Small intestine (tissue), 7 donors: ENCODE measurements at regions not wholly inside any gene's neighbourhood (a gene's known extent, or its start where the extent isn't known, plus 50 kb on each side); places are given as distances from the start of the nearest gene placed in this dataset.

Experiments
- DNase-seq, 2 donors: peaks; one replicate each; pipeline versions ENCODE4 v3.0.0 to v3.0.0-alpha.2; 2013
- FAIRE-seq: peaks from 2 replicates; lab custom pipeline; 2012; peaks lifted over from hg19 to GRCh38; lab: Jason Lieb, UNC
- H3K27ac ChIP-seq, 3 donors: one replicate each; pipeline ENCODE4 v1.5.1; 2013; ENCODE audit warnings: low read length in 2 of 3, mild to moderate bottlenecking in 2 of 3, control low read depth in 1 of 3, inconsistent platforms in 1 of 3, low read depth in 1 of 3, moderate library complexity in 1 of 3
- H3K27me3 ChIP-seq, 3 donors: one replicate each; pipeline ENCODE4 v1.6.1; 2013; ENCODE audit warnings: low read length in 3 of 3, inconsistent platforms in 1 of 3; ENCODE audit not compliant: control insufficient read depth in 3 of 3, insufficient read depth in 3 of 3
- H3K36me3 ChIP-seq, 3 donors: one replicate each; pipeline ENCODE4 v1.6.1; 2013; ENCODE audit warnings: low read length in 3 of 3, inconsistent platforms in 1 of 3, low read depth in 1 of 3, mild to moderate bottlenecking in 1 of 3, moderate library complexity in 1 of 3; ENCODE audit not compliant: control insufficient read depth in 3 of 3, insufficient read depth in 2 of 3
- H3K4me1 ChIP-seq, 3 donors: one replicate each; pipeline ENCODE4 v1.6.1; 2013; ENCODE audit warnings: low read length in 2 of 3, inconsistent platforms in 1 of 3, low read depth in 1 of 3, mild to moderate bottlenecking in 1 of 3, moderate library complexity in 1 of 3; ENCODE audit not compliant: control insufficient read depth in 3 of 3, insufficient read depth in 2 of 3
- H3K4me3 ChIP-seq, 3 donors: one replicate each; pipeline ENCODE4 v1.5.1; 2013; ENCODE audit warnings: low read length in 3 of 3, control low read depth in 1 of 3, inconsistent platforms in 1 of 3, low read depth in 1 of 3, mild to moderate bottlenecking in 1 of 3, moderate library complexity in 1 of 3
- H3K9me3 ChIP-seq, 2 donors: one replicate each; pipeline ENCODE4 v1.6.1; 2013; ENCODE audit warnings: low read depth in 1 of 2, low read length in 1 of 2; ENCODE audit not compliant: control insufficient read depth in 2 of 2, insufficient read depth in 1 of 2
- WGBS, 3 donors: extraction: QIAGEN DNeasy Blood & Tissue Kit; methylation state at CpG; one replicate each; pipeline ENCODE4 v1.1.7; 2013; 5-methylcytosine and 5-hydroxymethylcytosine counted together
- donor health status: healthy with polysubstance abuse.
- donor health status: control.
- donor health status: control.
- donor health status: Bipolar disorder and iron deficiency.
- donor health status: healthy.

- FAIRE-seq (no peak), DNase-seq (no peak)
- H3K36me3 ChIP-seq, result no peaks in the 10 kb centered on the region
- H3K4me1 ChIP-seq, result no peaks in the 10 kb centered on the region
- 61 to 73% (median 62%) methylated on average over 2 of the region's 2 CpGs for WGBS, 3 donors
- H3K9me3 ChIP-seq, result no peaks in the 10 kb centered on the region
- H3K4me3 ChIP-seq, result no peak overlapping the region
- H3K27ac ChIP-seq, result no peak overlapping the region
- H3K27me3 ChIP-seq, result no peaks in the 10 kb centered on the region
These were observed 590.9 kb upstream of the SEL1L start for GRCh38 chr14:82124511-82124910.

DNA sequence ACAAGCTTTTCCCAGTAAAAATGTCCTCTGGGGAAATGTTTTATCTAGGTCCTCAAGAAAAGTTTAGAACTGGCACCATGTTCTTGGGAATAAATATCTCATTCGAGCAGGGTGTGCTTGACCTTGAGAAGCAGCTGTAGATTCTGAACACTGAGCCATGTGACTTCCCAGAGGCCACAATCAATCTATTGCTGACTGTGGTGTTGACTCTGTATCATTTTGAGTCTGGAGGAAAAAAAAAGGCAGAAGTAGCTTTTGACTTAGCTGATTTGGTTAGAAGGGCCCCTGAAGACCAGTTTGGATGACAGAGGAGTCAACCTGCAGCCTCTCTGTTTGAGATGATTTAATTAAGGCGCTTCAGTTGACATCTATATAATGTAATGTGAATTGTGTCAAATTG, 592.4 kb upstream of the SEL1L start:
- Histone ChIP-seq H3K4me1 (no peaks in the 10 kb centered on the region), H3K27me3 (no peaks in the 10 kb centered on the region), H3K36me3 (no peaks in the 10 kb centered on the region), H3K4me3 (no peak overlapping the region), H3K9me3 (no peaks in the 10 kb centered on the region), H3K27ac (no peak overlapping the region)
- 42 to 57% (median 50%) methylated on average over 2 of the region's 2 CpGs for WGBS, 3 donors
- FAIRE-seq, result no peak
- DNase-seq, result no peak

DNA sequence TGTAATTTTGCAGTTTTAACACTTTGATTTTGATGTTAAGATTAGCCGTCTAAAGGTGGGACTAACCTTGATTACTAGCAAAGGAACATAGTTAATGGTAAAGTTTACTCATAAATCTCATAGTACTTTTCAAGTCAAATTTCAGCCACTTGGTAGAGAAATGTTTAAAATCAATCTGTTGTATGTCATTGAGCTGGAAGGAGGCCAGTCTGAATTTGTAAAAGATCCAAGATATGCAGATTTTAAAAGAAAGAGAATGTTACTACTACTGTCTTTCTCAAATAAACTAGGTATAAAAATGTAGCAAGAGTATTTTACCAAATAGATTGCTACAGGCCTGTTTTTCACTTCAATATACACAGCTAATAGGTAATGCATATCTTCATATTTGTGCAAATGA, 600.8 kb upstream of the SEL1L start:
- Histone ChIP-seq H3K4me1 (no peaks in the 10 kb centered on the region), H3K27ac (no peak overlapping the region), H3K4me3 (no peak overlapping the region), H3K9me3 (no peaks in the 10 kb centered on the region), H3K27me3 (no peaks in the 10 kb centered on the region), H3K36me3 (no peaks in the 10 kb centered on the region)
- FAIRE-seq (no peak), DNase-seq (no peak)
- 0% methylated on average over 1 of the region's 1 CpG for WGBS, 3 donors

- Histone ChIP-seq H3K27me3 (no peaks in the 10 kb centered on the region), H3K9me3 (peaks cover 2 to 9% of the 10 kb centered on the region in 2 donors), H3K36me3 (no peaks in the 10 kb centered on the region), H3K27ac (no peak overlapping the region), H3K4me3 (no peak overlapping the region), H3K4me1 (no peaks in the 10 kb centered on the region)
- no peak for FAIRE-seq
- DNase-seq, result no peak
- 50 to 81% (median 76%) methylated on average over 1 of the region's 1 CpG for WGBS, 3 donors
These were observed 604.8 kb upstream of the SEL1L start for GRCh38 chr14:82138431-82138830.

- DNase-seq, result no peak
- FAIRE-seq, result no peak
- Histone ChIP-seq H3K9me3 (no peaks in the 10 kb centered on the region), H3K4me1 (no peaks in the 10 kb centered on the region), H3K4me3 (no peak overlapping the region), H3K36me3 (no peaks in the 10 kb centered on the region), H3K27ac (no peak overlapping the region), H3K27me3 (no peaks in the 10 kb centered on the region)
These were observed 613.2 kb upstream of the SEL1L start for GRCh38 chr14:82146846-82147245.

GRCh38 chr14:82153689-82154088, 620.0 kb upstream of the SEL1L start:
- Histone ChIP-seq H3K4me3 (no peak overlapping the region), H3K9me3 (no peaks in the 10 kb centered on the region), H3K4me1 (no peaks in the 10 kb centered on the region), H3K36me3 (no peaks in the 10 kb centered on the region), H3K27ac (no peak overlapping the region), H3K27me3 (no peaks in the 10 kb centered on the region)
- WGBS, 3 donors, result 70 to 86% (median 73%) methylated on average over 4 of the region's 4 CpGs
- DNase-seq, result no peak
- no peak for FAIRE-seq

DNA sequence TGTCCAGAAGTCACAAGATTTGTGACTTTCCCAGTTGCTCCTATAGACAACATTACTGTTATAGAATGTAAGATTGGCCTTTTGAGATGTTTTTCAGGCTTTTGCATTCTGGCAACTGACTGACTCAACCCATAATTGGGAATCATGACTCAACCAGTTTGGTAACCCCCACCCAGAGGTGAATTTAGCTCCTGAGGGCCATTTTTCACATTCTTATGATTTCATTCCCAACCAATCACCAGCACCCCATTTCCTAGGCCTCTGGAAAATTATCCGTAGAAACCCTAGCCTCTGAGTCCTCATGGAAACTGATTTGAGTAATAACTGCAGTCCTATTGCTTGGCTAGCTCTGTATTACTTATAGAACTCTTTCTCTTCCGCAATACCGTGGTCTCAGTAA, 626.0 kb upstream of the SEL1L start:
- Histone ChIP-seq H3K27me3 (no peaks in the 10 kb centered on the region), H3K36me3 (no peaks in the 10 kb centered on the region), H3K4me1 (no peaks in the 10 kb centered on the region), H3K27ac (no peak overlapping the region), H3K9me3 (peaks cover 0 to 2% of the 10 kb centered on the region in 2 donors), H3K4me3 (no peak overlapping the region)
- no peak for FAIRE-seq
- 93 to 94% (median 94%) methylated on average over 3 of the region's 3 CpGs for WGBS, 3 donors
- DNase-seq, result no peak

GRCh38 chr14:82180139-82180538, 646.5 kb upstream of the SEL1L start:
- Histone ChIP-seq H3K4me3 (no peak overlapping the region), H3K27me3 (no peaks in the 10 kb centered on the region), H3K4me1 (no peaks in the 10 kb centered on the region), H3K9me3 (no peaks in the 10 kb centered on the region), H3K36me3 (no peaks in the 10 kb centered on the region), H3K27ac (no peak overlapping the region)
- FAIRE-seq (no peak), DNase-seq (no peak)
- 61 to 81% (median 81%) methylated on average over 2 of the region's 2 CpGs for WGBS, 3 donors

GRCh38 chr14:82182646-82183045, 649.0 kb upstream of the SEL1L start:
- Histone ChIP-seq H3K27ac (no peak overlapping the region), H3K9me3 (no peaks in the 10 kb centered on the region), H3K27me3 (no peaks in the 10 kb centered on the region), H3K36me3 (no peaks in the 10 kb centered on the region), H3K4me3 (no peak overlapping the region), H3K4me1 (no peaks in the 10 kb centered on the region)
- DNase-seq, result no peak
- no peak for FAIRE-seq
